DND-41 (cell line): ENCODE measurements at regions not wholly inside any gene's neighbourhood (a gene's known extent, or its start where the extent isn't known, plus 50 kb on each side); places are given as distances from the start of the nearest gene placed in this dataset.

Experiments used
- ATAC-seq: fragments of 200-7000 bp; cut with Tn5 transposase; 3 replicates; pipeline ENCODE4 v1.9.1; 2021; ENCODE audit warnings: low read depth; ENCODE audit not compliant: insufficient read depth
- DNase-seq: peaks from one replicate; pipeline ENCODE4 v3.0.0-alpha.2; 2020
- H2AFZ ChIP-seq: 2 replicates; pipeline ENCODE4 v1.6.0; 2012; ENCODE audit warnings: low read depth, low read length
- H3K27ac ChIP-seq: 2 replicates; pipeline ENCODE4 v1.5.1; 2012; ENCODE audit warnings: low read length, inconsistent platforms
- H3K27me3 ChIP-seq: fragments of 200-600 bp; sonication (generic); 2 replicates; pipeline ENCODE4 v1.6.0; 2012; ENCODE audit warnings: low read length, mild to moderate bottlenecking, inconsistent platforms; ENCODE audit not compliant: insufficient read depth, poor library complexity
- H3K36me3 ChIP-seq: 2 replicates; pipeline ENCODE4 v1.5.1; 2012; ENCODE audit warnings: low read length, inconsistent platforms; ENCODE audit not compliant: insufficient read depth
- H3K4me1 ChIP-seq: 2 replicates; pipeline ENCODE4 v1.5.1; 2012; ENCODE audit warnings: mild to moderate bottlenecking, low read length; ENCODE audit not compliant: insufficient read depth
- H3K4me2 ChIP-seq: 2 replicates; pipeline ENCODE4 v1.6.0; 2012; ENCODE audit warnings: mild to moderate bottlenecking, moderate library complexity, low read length, inconsistent platforms; ENCODE audit not compliant: insufficient read depth
- H3K4me3 ChIP-seq, 2 experiments: fragments of 200-600 bp in 1 of 2; shearing (Covaris generic) in 1 of 2; 2 replicates each; pipeline ENCODE4 v1.5.1; 2012 to 2016; ENCODE audit warnings: inconsistent platforms in 2 of 2, low read length in 2 of 2, mild to moderate bottlenecking in 2 of 2, low read depth in 1 of 2, moderate library complexity in 1 of 2
- H3K79me2 ChIP-seq: 2 replicates; pipeline ENCODE4 v1.6.0; 2012; ENCODE audit warnings: low read length, inconsistent platforms; ENCODE audit not compliant: insufficient read depth
- H3K9ac ChIP-seq: 2 replicates; pipeline ENCODE4 v1.6.0; 2012; ENCODE audit warnings: low read depth, mild to moderate bottlenecking, inconsistent platforms, low read length, moderate library complexity
- H3K9me3 ChIP-seq: 2 replicates; pipeline ENCODE4 v1.5.1; 2012; ENCODE audit warnings: low read length, moderate library complexity, mild to moderate bottlenecking, inconsistent platforms; ENCODE audit not compliant: insufficient read depth, severe bottlenecking
- H4K20me1 ChIP-seq: 2 replicates; pipeline ENCODE4 v1.6.0; 2012; ENCODE audit warnings: low read length; ENCODE audit not compliant: insufficient read depth
- CTCF ChIP-seq: IDR thresholded peaks from 2 replicates; pipeline ENCODE4 v1.5.1; 2012; ENCODE audit warnings: borderline replicate concordance, low read length, moderate library complexity, mild to moderate bottlenecking; ENCODE audit not compliant: poor library complexity, severe bottlenecking; ENCODE audit errors: extremely low read depth
- EZH2 ChIP-seq: IDR thresholded peaks from 3 replicates; pipeline ENCODE4 v1.6.1; 2012; ENCODE audit warnings: borderline replicate concordance, low read depth, mild to moderate bottlenecking, moderate library complexity, low read length, inconsistent platforms; ENCODE audit not compliant: severe bottlenecking

GRCh38 chr6:167766986-167767714, 59.6 kb upstream of the AFDN start:
- no peak overlapping the region for H3K9ac ChIP-seq
- no peaks in the 10 kb centered on the region for H3K9me3 ChIP-seq
- no peaks in the 10 kb centered on the region for H4K20me1 ChIP-seq
- ATAC-seq (no peak), DNase-seq (no peak)
- no peak for TF ChIP-seq EZH2
- TF ChIP-seq CTCF, result no peak
- H3K36me3 ChIP-seq, result no peaks in the 10 kb centered on the region
- H3K4me3 ChIP-seq, result no peak overlapping the region
- no peaks in the 10 kb centered on the region for H3K4me1 ChIP-seq
- H3K27ac ChIP-seq, result no peak overlapping the region
- no peaks in the 10 kb centered on the region for H3K79me2 ChIP-seq
- no peak overlapping the region for H3K4me2 ChIP-seq
- no peak overlapping the region for H2AFZ ChIP-seq
- no peaks in the 10 kb centered on the region for H3K27me3 ChIP-seq

GRCh38 chr6:167767715-167768107, 59.0 kb upstream of the AFDN start:
- no peaks in the 10 kb centered on the region for H3K79me2 ChIP-seq
- no peaks in the 10 kb centered on the region for H3K9me3 ChIP-seq
- TF ChIP-seq EZH2 (no peak), CTCF (no peak)
- H3K4me1 ChIP-seq, result no peaks in the 10 kb centered on the region
- no peak overlapping the region for H3K9ac ChIP-seq
- H4K20me1 ChIP-seq, result no peaks in the 10 kb centered on the region
- no peak for DNase-seq
- H3K27me3 ChIP-seq, result no peaks in the 10 kb centered on the region
- no peak for ATAC-seq
- no peak overlapping the region for H3K27ac ChIP-seq
- H3K4me2 ChIP-seq, result no peak overlapping the region
- H3K36me3 ChIP-seq, result no peaks in the 10 kb centered on the region
- no peak overlapping the region for H2AFZ ChIP-seq
- no peak overlapping the region for H3K4me3 ChIP-seq

- no peak overlapping the region for H3K9ac ChIP-seq
- no peak for DNase-seq
- H3K9me3 ChIP-seq, result no peaks in the 10 kb centered on the region
- no peak for ATAC-seq
- H3K4me1 ChIP-seq, result no peaks in the 10 kb centered on the region
- no peak for TF ChIP-seq CTCF
- TF ChIP-seq EZH2, result no peak
- no peaks in the 10 kb centered on the region for H3K79me2 ChIP-seq
- H3K4me2 ChIP-seq, result no peak overlapping the region
- H2AFZ ChIP-seq, result no peak overlapping the region
- H3K27me3 ChIP-seq, result no peaks in the 10 kb centered on the region
- no peak overlapping the region for H3K4me3 ChIP-seq
- no peak overlapping the region for H3K27ac ChIP-seq
- H4K20me1 ChIP-seq, result no peaks in the 10 kb centered on the region
- no peaks in the 10 kb centered on the region for H3K36me3 ChIP-seq
These were observed 58.1 kb upstream of the AFDN start for GRCh38 chr6:167768471-167769215.
